ENCODE measurements at regions not wholly inside any gene's neighbourhood (a gene's known extent, or its start where the extent isn't known, plus 50 kb on each side); places are given as distances from the start of the nearest gene placed in this dataset.

- ChIA-PET POLR2A (no interaction called here), CTCF (no interaction called here)
- no peaks in the 10 kb centered on the region for H3K36me3 ChIP-seq (ENCODE audit: control insufficient read depth in 2 of 2, insufficient read depth in 1 of 2, low read length in 2 of 2)
These were observed 58.9 kb upstream of the SEMA3C start for GRCh38 chr7:80977751-80978150.

GRCh38 chr7:80974396-80975358, 55.8 kb upstream of the SEMA3C start:
- Histone ChIP-seq H3K4me3 (ENCODE audit: low read depth, low read length) (no peak overlapping the region), H3K36me3 (ENCODE audit: control insufficient read depth in 2 of 2, insufficient read depth in 1 of 2, low read length in 2 of 2) (no peaks in the 10 kb centered on the region), H3K4me1 (ENCODE audit: control insufficient read depth, insufficient read depth, low read length) (no peaks in the 10 kb centered on the region), H3K9me3 (ENCODE audit: control insufficient read depth, insufficient read depth, low read depth, low read length) (no peaks in the 10 kb centered on the region), H3K27ac (ENCODE audit: extremely low read depth, low read depth, low read length) (no peak overlapping the region)
- ChIA-PET POLR2A (no interaction called here), CTCF (interaction anchor here (0.6 kb wide), 2 partner anchors 12 to 50 kb away, joined by 3 to 8 read pairs; no protein-coding TSS in a partner anchor)
- no peak for TF ChIP-seq ZNF488 (tag by site-specific recombination; IDR thresholded peaks at IDR 0.05)
- TF ChIP-seq ZNF596 (tag by site-specific recombination; IDR thresholded peaks at IDR 0.05): no peak
- TF ChIP-seq HOXC10 (CRISPR knock-in tag; IDR thresholded peaks at IDR 0.05): no peak
- no peak for TF ChIP-seq ZNF223 (tag by site-specific recombination; IDR thresholded peaks at IDR 0.05)
- no peak for TF ChIP-seq ZNF843 (tag by site-specific recombination; IDR thresholded peaks at IDR 0.05)
- TF ChIP-seq BCL11A (tag by site-specific recombination; IDR thresholded peaks at IDR 0.05; ENCODE audit: low read depth): no peak
- TF ChIP-seq ZBTB49 (tag by site-specific recombination; IDR thresholded peaks at IDR 0.05; ENCODE audit: low read depth): no peak
- TF ChIP-seq OSR2 (tag by site-specific recombination; IDR thresholded peaks at IDR 0.05): no peak

More at GRCh38 chr7:80977751-80978150, 58.9 kb upstream of the SEMA3C start:
- TF ChIP-seq ZNF596 (tag by site-specific recombination; IDR thresholded peaks at IDR 0.05) (no peak), ZBTB17 (tag by site-specific recombination; IDR thresholded peaks at IDR 0.05) (no peak), CTCF (tag by site-specific recombination; IDR thresholded peaks at IDR 0.05) (no peak), ZNF473 (tag by site-specific recombination; IDR thresholded peaks at IDR 0.05) (no peak), HOXC10 (CRISPR knock-in tag; IDR thresholded peaks at IDR 0.05) (no peak), ZNF426 (tag by site-specific recombination; IDR thresholded peaks at IDR 0.05) (no peak), GLI4 (tag by site-specific recombination; IDR thresholded peaks at IDR 0.05) (no peak), KLF7 (tag by site-specific recombination; IDR thresholded peaks at IDR 0.05; ENCODE audit: borderline replicate concordance) (no peak), GFI1B (tag by site-specific recombination; IDR thresholded peaks at IDR 0.05) (no peak), REST (tag by site-specific recombination; IDR thresholded peaks at IDR 0.05) (no peak), ZNF404 (tag by site-specific recombination; IDR thresholded peaks at IDR 0.05) (no peak)
- Histone ChIP-seq H3K4me1 (ENCODE audit: control insufficient read depth, insufficient read depth, low read length) (no peaks in the 10 kb centered on the region), H3K4me3 (ENCODE audit: low read depth, low read length) (no peak overlapping the region), H3K27ac (ENCODE audit: extremely low read depth, low read depth, low read length) (no peak overlapping the region), H3K9me3 (ENCODE audit: control insufficient read depth, insufficient read depth, low read depth, low read length) (no peaks in the 10 kb centered on the region)
